Fibroblast of lung (primary cell): ENCODE measurements at regions not wholly inside any gene's neighbourhood (a gene's known extent, or its start where the extent isn't known, plus 50 kb on each side); places are given as distances from the start of the nearest gene placed in this dataset.
"Not testable (repeated sequence)": the region's sequence is repeated elsewhere in the genome, so short reads cannot be mapped to it uniquely, and the experiment has no call there.

ENCODE experiments used
- DNase-seq, 2 donors: peaks; one replicate each; pipeline versions ENCODE4 v3.0.0 to v3.0.0-alpha.2; 2010; ENCODE audit warnings: low read depth in 2 of 2
- H2AFZ ChIP-seq: 2 replicates; pipeline ENCODE4 v1.5.1; 2012; ENCODE audit warnings: low read length, control low read depth, inconsistent platforms
- H3K27ac ChIP-seq: 2 replicates; pipeline ENCODE4 v1.5.1; 2011; ENCODE audit warnings: low read length, control low read depth; ENCODE audit not compliant: insufficient read depth
- H3K27me3 ChIP-seq: 2 replicates; pipeline ENCODE4 v1.5.1; 2011; ENCODE audit warnings: mild to moderate bottlenecking, low read length; ENCODE audit not compliant: control insufficient read depth, insufficient read depth
- H3K36me3 ChIP-seq: 2 replicates; pipeline ENCODE4 v1.5.1; 2011; ENCODE audit warnings: low read length; ENCODE audit not compliant: control insufficient read depth, insufficient read depth
- H3K4me1 ChIP-seq: 2 replicates; pipeline ENCODE4 v1.5.1; 2011; ENCODE audit warnings: low read length; ENCODE audit not compliant: control insufficient read depth, insufficient read depth; ENCODE audit errors: extremely low read depth
- H3K4me2 ChIP-seq: 2 replicates; pipeline ENCODE4 v1.5.1; 2011; ENCODE audit warnings: low read length, control low read depth; ENCODE audit not compliant: insufficient read depth; ENCODE audit errors: extremely low read depth
- H3K4me3 ChIP-seq, 4 experiments: fragments of 200-600 bp in 1 of 4; sonication (generic) in 1 of 4; replicated peaks in 1 of 4; 2 replicates each; pipeline ENCODE4 v1.5.1; 2011 to 2016; ENCODE audit warnings: low read length in 4 of 4, low read depth in 3 of 4, mild to moderate bottlenecking in 3 of 4, control low read depth in 2 of 4, inconsistent platforms in 1 of 4, mixed read lengths in 1 of 4; ENCODE audit not compliant: insufficient read depth in 1 of 4; ENCODE audit errors: control extremely low read depth in 1 of 4
- H3K79me2 ChIP-seq: 2 replicates; pipeline ENCODE4 v1.5.1; 2012; ENCODE audit warnings: mild to moderate bottlenecking, low read length, inconsistent platforms; ENCODE audit not compliant: control insufficient read depth, insufficient read depth
- H3K9ac ChIP-seq: 2 replicates; pipeline ENCODE4 v1.5.1; 2011; ENCODE audit warnings: mild to moderate bottlenecking, low read length, control low read depth; ENCODE audit not compliant: insufficient read depth
- H3K9me3 ChIP-seq: 2 replicates; pipeline ENCODE4 v1.5.1; 2012; ENCODE audit warnings: low read depth, low read length; ENCODE audit not compliant: control insufficient read depth, insufficient read depth
- H4K20me1 ChIP-seq: 2 replicates; pipeline ENCODE4 v1.5.1; 2011; ENCODE audit warnings: low read length; ENCODE audit not compliant: control insufficient read depth, insufficient read depth; ENCODE audit errors: extremely low read depth
- EZH2 ChIP-seq: IDR thresholded peaks from 2 replicates; pipeline ENCODE4 v1.5.1; 2012; ENCODE audit warnings: low read length, control low read depth, mild to moderate bottlenecking; ENCODE audit errors: missing control alignments
- TF ChIP-seq, protein P1 (sequence below), 2 donors: IDR thresholded peaks in 1 of 2; conservative IDR thresholded peaks in 1 of 2; 1 replicate in 1 of 2; 2 replicates in 1 of 2; pipeline ENCODE4 v1.5.1; 2011 to 2012; ENCODE audit warnings: low read length in 2 of 2, control low read depth in 1 of 2, inconsistent platforms in 1 of 2, low read depth in 1 of 2, mild to moderate bottlenecking in 1 of 2

DNA sequence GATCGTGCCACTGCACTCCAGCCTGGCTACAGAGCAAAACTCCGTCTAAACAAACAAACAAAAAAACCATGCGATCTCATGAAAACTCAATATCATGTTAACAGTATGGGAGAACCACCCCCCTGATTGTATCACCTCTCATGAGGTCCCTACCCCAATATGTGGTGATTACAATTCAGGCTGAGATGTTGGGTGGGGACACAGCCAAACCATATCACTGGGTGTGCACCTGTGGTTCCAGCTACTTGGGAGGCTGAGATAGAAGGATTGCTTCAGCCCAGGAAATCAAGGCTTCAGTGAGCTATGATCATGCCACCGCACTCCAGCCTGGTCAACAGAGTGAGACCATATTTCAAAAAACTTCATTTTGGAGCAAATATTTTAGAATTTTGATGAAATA, 1094.7 kb upstream of the CDH8 start:
- H3K36me3 ChIP-seq, result no peaks in the 10 kb centered on the region
- no peak overlapping the region for H3K4me3 ChIP-seq
- H3K27ac ChIP-seq, result no peak overlapping the region
- DNase-seq, result no peak
- no peak overlapping the region for H2AFZ ChIP-seq
- H3K9me3 ChIP-seq, result no peaks in the 10 kb centered on the region
- H3K4me1 ChIP-seq, result no peaks in the 10 kb centered on the region
- no peaks in the 10 kb centered on the region for H3K79me2 ChIP-seq
- TF ChIP-seq EZH2, result no peak
- TF ChIP-seq, protein P1, sequence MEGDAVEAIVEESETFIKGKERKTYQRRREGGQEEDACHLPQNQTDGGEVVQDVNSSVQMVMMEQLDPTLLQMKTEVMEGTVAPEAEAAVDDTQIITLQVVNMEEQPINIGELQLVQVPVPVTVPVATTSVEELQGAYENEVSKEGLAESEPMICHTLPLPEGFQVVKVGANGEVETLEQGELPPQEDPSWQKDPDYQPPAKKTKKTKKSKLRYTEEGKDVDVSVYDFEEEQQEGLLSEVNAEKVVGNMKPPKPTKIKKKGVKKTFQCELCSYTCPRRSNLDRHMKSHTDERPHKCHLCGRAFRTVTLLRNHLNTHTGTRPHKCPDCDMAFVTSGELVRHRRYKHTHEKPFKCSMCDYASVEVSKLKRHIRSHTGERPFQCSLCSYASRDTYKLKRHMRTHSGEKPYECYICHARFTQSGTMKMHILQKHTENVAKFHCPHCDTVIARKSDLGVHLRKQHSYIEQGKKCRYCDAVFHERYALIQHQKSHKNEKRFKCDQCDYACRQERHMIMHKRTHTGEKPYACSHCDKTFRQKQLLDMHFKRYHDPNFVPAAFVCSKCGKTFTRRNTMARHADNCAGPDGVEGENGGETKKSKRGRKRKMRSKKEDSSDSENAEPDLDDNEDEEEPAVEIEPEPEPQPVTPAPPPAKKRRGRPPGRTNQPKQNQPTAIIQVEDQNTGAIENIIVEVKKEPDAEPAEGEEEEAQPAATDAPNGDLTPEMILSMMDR (conservative IDR thresholded peaks at IDR 0.05 in 1 of 2, IDR thresholded peaks at IDR 0.05 in 1 of 2; ENCODE audit: low read depth in 1 of 2, low read length in 2 of 2), result no peak
- no peak overlapping the region for H3K4me2 ChIP-seq
- no peak overlapping the region for H3K9ac ChIP-seq
- no peaks in the 10 kb centered on the region for H3K27me3 ChIP-seq
- no peaks in the 10 kb centered on the region for H4K20me1 ChIP-seq

DNA sequence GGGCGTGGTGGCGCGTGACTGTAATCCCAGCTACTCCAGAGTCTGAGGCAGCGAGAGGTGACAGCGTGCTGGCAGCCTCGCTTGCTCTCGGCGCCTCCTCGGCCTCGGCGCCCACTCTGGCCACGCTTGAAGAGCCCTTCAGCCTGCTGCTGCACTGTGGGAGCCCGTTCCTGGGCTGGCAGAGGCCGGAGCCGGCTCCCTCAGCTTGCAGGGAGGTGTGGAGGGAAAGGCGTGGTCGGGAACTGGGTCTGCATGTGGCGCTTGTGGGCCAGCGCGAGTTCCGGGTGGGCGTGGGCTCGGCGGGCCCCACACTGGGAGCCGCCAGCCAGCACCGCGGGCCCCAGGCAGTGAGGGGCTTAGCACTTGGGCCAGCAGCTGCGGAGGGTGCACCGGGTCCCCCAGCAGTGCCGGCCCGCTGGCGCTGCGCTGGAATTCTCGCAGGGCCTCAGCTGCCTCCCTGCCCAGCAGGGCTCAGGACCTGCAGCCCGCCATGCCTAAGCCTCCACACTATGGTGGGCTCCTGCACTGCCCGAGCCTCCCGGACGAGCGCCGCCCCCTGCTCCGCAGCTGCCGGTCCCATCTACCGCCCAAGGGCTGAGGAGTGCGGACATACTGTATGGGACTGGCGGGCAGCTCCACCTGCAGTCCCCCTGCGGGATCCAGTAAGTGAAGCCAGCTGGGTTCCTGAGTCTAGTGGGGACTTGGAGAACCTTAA, 1093.3 kb upstream of the CDH8 start:
- H2AFZ ChIP-seq, result no peak overlapping the region
- H3K4me1 ChIP-seq, result no peaks in the 10 kb centered on the region
- H3K4me2 ChIP-seq, result no peak overlapping the region
- no peak overlapping the region for H3K4me3 ChIP-seq
- no peaks in the 10 kb centered on the region for H3K79me2 ChIP-seq
- no peaks in the 10 kb centered on the region for H4K20me1 ChIP-seq
- TF ChIP-seq, protein P1 (conservative IDR thresholded peaks at IDR 0.05 in 1 of 2, IDR thresholded peaks at IDR 0.05 in 1 of 2; ENCODE audit: low read depth in 1 of 2, low read length in 2 of 2), result no peak
- no peak for TF ChIP-seq EZH2
- DNase-seq, result no peak
- no peaks in the 10 kb centered on the region for H3K36me3 ChIP-seq
- H3K9me3 ChIP-seq, result no peaks in the 10 kb centered on the region
- H3K9ac ChIP-seq, result no peak overlapping the region
- no peaks in the 10 kb centered on the region for H3K27me3 ChIP-seq
- H3K27ac ChIP-seq, result no peak overlapping the region

DNA sequence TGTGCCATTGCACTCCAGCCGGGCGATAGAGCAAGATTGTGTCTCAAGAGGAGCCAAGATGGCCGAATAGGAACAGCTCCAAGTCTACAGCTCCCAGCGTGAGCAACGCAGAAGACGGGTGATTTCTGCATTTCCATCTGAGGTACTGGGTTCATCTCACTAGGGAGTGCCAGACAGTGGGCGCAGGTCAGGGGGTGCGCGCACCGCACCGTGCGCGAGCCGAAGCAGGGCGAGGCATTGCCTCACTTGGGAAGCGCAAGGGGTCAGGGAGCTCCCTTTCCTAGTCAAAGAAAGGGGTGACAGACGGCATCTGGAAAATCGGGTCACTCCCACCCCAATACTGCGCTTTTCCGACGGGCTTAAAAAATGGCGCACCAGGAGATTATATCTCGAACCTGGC, 1083.7 kb upstream of the CDH8 start:
- not testable (repeated sequence) for H3K9ac ChIP-seq, H3K4me1 ChIP-seq, H4K20me1 ChIP-seq, H3K79me2 ChIP-seq, DNase-seq, H3K9me3 ChIP-seq, H2AFZ ChIP-seq, H3K4me3 ChIP-seq, H3K27ac ChIP-seq, H3K4me2 ChIP-seq, H3K36me3 ChIP-seq, H3K27me3 ChIP-seq
